ENCODE measurements at regions not wholly inside any gene's neighbourhood (a gene's known extent, or its start where the extent isn't known, plus 50 kb on each side); places are given as distances from the start of the nearest gene placed in this dataset.
"Not testable (repeated sequence)": the region's sequence is repeated elsewhere in the genome, so short reads cannot be mapped to it uniquely, and the experiment has no call there.

DNA sequence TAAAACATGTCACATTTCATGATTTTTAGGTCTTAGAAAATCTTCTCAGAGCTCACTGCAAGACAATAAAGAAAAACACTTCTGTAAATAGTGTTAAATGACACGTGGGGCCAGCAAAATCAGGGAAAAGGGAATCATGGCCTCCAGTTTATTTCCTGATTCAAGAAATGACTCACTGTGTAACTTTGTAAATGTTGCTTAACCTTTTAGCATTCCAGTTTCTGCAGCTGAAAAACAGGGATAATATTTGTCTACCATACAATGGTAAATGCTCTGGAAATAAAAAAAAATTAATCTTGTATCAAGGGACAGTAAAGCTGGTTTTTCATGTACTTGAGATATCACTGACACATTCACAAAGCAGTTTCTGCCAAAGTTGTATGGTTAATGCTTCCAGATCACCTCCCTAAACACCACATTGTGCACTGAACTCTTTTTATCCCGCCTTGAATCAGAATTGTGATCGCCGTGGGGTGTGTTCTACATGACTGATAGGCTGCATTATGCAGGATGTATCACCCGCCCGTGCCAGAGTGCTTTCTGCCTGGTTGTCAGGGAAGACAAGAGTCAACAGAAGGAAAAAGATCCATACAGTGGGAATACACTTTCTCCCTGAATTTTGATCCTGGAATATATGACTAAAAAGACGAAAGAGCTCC lies 238.8 kb downstream of the IKZF2 start:
- no peak for DNase-seq

GRCh38 chr2:212911011-212911410 lies 240.4 kb downstream of the IKZF2 start:
- no peak for DNase-seq

GRCh38 chr2:212908682-212909435 lies 242.6 kb downstream of the IKZF2 start:
- no peak for DNase-seq

GRCh38 chr2:212908031-212908430 lies 243.4 kb downstream of the IKZF2 start:
- DNase-seq, result no peak

DNA sequence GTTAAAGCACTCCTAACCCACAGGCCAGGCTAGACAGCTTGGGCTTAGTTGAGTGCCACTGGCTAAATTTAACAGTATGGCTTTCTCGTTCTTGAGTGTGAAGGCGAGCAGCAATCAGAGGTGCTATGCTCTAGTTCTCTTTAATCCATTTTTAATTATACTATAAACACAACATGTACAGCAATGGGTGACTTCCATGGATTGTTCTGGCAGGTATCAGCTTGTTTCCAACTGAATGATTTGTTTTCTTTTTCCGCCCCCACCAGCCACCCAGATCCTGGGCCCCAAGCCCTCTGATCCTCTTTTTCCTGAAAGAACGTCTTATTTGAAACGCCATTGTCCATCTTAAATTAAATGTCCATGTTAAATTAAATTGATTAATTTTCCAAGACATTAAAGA lies 244.8 kb downstream of the IKZF2 start:
- DNase-seq, result no peak

DNA sequence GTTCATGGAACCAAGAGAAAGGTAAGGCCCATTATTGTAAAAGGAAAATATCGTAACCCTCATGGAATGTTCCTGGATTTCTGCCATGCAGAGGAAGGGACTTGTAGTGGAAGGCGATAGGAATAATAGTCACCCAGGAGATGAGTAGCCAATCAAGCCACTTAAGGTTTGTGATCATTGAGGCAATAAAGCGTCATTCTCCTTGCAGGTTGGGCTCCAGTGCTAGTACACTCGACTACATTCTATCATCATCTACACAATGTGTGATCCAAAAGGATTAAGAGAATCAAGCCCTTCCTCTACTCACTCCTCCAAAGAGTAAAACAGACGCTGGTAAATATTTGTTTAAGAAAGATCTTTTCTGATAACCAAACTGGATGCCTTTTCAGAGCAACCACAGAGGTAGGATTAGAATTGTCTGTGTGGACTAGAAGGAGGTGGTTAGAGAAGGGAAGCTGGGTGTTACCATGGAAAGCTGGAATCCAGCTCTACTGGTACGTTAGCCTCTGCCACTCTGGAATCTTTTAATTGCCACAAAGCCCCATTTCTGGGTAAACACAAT lies 245.7 kb downstream of the IKZF2 start:
- DNase-seq, result peak; percentile 83

GRCh38 chr2:212904646-212905045 lies 246.8 kb downstream of the IKZF2 start:
- no peak for DNase-seq

GRCh38 chr2:212903413-212903812 lies 248.0 kb downstream of the IKZF2 start:
- DNase-seq, result no peak

DNA sequence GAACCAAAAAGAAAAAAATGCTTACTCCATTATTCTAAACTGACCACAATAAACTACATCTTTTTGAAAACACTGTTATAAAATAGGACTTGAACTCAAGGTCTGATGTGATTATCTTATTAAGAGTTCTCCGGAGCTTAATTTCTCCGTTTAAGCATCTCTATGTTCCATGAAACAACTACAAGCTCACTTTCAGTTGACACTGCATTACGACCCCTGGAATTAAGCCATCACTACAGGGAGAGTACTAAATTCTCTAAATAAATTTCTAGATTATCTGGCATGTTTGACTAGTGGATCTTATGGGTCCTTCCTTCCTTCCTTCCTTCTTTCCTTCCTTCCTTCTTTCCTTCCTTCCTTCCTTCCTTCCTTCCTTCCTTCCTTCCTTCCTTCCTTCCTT lies 249.0 kb downstream of the IKZF2 start:
- DNase-seq, result no peak

- DNase-seq, result no peak
Measured at GRCh38 chr2:212901604-212902275, 249.7 kb downstream of the IKZF2 start.

GRCh38 chr2:212900715-212901114 lies 250.7 kb downstream of the IKZF2 start:
- DNase-seq, result no peak

DNA sequence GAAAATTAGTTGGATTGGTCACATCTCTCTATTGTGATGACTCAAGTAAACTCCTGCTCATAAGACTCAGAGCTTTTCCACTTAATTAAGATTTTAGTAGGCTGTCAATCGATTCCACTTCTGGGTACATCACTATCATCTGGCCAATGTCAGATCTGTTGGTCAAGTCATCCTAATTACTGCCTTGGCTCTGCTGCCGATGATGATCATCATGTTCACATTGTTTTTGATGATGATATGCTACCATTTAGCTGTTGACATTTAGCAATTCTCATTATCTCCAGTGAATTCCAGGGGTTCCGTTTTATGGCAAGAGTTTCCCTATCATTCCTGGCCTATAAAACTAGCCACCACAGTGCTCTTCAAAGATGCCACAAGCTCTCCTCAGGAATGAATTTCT lies 253.4 kb downstream of the IKZF2 start:
- no peak for DNase-seq

- no peak for DNase-seq
Measured at GRCh38 chr2:212897296-212897695, 254.1 kb downstream of the IKZF2 start.

- no peak for DNase-seq
Measured at GRCh38 chr2:212894026-212894425, 257.4 kb downstream of the IKZF2 start.

GRCh38 chr2:212893216-212893615 lies 258.2 kb downstream of the IKZF2 start:
- no peak for DNase-seq

DNA sequence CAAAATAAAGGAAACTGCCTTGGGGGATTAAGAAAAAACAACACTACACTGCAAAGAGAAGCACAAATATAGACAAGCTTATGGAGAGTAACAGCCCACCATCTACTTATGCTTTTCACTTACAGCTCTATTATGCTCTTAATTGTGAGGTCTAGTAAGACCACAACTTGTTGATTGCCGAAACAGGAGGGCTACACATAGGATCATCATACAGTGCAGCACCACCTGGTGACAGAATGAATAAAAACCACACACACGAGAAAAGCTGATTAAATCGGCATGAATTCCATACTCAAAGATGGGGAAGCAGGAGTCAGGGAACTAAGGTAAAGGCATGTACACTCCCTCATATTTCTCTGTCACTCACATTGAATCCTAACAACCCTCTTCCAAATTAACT lies 259.2 kb downstream of the IKZF2 start:
- DNase-seq, result no peak

DNA sequence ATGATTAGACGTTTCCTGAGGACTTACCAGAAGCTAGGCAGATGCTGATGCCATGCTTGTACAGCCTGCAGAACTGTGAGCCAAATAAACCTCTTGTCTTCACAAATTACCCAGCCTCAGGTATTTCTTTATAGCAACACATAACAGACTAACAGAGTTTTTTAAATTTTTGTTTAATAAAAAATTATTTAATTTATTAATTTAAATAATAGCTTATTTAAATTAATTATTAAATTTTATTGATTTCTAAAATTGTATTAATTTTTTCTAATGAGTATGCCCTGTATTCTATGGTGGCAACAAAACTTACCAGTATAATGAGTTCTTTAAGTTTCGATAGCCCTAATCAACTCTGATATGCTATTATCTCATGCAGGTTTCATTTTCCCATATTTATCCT lies 259.8 kb downstream of the IKZF2 start:
- DNase-seq, result no peak

DNA sequence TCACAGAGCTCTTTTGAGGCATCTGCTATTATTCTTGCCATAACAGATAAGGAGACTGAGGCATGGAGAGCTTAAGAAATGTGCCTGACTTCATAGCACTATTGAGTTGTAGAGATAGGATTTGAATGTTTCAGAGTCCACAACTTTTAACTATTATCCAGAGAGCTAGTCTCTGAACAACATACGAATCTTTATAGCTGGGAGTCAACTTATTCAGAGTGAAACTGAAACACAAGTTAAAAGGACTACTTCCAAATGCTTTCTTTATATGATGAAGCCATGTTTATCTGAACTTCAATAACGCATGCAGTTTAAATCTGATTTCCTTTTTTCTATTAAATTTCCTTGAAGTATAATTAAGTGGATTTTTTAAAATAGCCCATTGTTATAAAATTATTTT lies 268.8 kb downstream of the IKZF2 start:
- no peak for DNase-seq

GRCh38 chr2:212876556-212876955 lies 274.9 kb downstream of the IKZF2 start:
- not testable (repeated sequence) for DNase-seq

DNA sequence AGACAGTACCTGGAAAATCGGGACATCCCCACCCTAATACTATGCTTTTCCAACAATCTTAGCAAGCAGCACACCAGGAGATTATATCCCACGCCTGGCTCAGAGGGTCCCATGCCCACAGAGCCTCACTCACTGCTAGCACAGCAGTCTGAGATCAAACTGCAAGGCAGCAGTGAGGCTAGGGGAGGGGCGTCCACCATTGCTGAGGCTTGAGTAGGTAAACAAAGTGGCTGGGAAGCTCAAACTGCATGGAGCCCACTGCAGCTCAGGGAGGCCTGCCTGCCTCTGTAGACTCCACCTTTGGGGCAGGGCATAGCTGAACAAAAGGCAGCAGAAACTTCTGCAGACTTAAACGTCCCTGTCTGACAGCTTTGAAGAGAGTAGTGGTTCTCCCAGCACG lies 275.5 kb downstream of the IKZF2 start:
- DNase-seq, result not testable (repeated sequence)

DNA sequence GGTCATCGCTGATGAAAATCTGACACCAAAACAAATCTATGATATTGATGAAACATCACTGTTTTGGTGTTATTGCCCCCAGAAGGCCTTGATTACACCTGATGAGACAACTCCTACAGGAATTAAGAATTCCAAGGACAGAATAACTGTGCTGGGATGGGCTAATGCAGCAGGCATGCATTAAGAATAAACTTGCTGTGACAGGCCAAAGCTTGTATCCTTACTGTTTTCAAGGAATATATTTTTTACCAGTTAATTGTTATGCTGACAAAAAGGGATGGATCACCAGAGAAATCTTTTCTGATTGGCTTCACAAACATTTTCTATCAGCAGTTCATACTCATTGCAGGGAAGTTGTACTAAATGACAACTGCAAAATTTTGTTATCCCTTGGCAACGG lies 278.2 kb downstream of the IKZF2 start:
- no peak for DNase-seq

DNA sequence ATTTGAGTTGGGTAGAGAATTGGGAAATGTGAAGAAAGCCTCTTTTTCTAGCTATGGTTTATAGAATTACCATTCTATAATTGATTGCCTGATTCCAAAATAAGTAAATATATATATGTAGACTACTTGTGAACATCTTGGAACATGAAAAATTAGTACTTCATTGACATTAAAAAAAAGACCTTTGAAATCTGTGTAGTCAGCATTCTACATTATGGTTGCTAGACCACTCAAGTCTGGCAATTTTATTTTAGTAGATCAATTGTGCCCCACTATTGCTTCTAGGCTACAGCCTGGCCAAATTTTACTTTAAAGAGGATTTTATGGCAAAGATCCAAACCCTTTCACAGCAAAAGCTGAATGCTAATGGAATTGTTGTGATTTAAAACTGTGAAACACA lies 279.8 kb downstream of the IKZF2 start:
- no peak for DNase-seq

DNA sequence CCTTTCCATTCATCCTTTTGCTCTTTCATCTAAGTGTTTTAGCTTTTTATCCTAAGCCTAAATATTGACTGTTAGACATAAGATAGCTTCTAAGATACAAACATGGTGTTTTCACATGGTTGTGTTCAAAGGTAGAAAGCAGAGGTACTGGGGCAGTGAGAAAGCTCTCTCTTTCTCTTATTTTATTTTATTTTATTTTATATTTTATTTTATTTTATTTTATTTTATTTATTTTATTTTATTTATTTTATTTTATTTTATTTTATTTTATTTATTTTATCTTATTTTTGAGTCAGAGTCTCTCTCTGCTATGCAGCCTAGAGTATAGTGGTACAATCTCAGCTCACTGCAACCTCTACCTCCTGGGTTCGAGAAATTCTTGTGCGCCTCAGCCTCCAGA lies 287.2 kb downstream of the IKZF2 start:
- DNase-seq, result no peak

DNA sequence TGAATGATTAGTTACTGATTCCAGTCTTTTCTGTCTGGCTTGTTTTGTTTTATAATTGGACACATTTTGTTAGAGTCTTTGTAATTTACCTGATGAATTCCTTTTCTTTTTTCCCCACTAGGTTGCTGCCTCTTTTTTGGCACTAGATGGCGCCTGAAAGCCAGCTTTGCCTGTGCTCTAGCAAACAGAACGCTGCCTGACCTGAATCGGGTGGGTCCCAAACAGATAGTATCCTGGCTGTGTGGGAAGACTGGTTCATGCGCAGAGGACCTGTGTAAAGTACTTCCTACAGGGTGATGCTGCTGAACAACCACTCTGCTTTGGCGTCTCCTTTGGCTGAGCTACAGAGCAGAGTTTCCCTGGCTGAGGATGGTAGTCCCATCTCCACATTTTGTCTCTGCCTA lies 288.2 kb downstream of the IKZF2 start:
- no peak for DNase-seq
